Activated T-cell treated with anti-CD3 and anti-CD28 coated beads for 24 hours (primary cell): ENCODE measurements at regions not wholly inside any gene's neighbourhood (a gene's known extent, or its start where the extent isn't known, plus 50 kb on each side); places are given as distances from the start of the nearest gene placed in this dataset.
"Not testable (repeated sequence)": the region's sequence is repeated elsewhere in the genome, so short reads cannot be mapped to it uniquely, and the experiment has no call there.

Experiments
- DNase-seq: peaks from one replicate; pipeline ENCODE4 v3.0.0-alpha.2; 2020; ENCODE audit warnings: low read depth

DNA sequence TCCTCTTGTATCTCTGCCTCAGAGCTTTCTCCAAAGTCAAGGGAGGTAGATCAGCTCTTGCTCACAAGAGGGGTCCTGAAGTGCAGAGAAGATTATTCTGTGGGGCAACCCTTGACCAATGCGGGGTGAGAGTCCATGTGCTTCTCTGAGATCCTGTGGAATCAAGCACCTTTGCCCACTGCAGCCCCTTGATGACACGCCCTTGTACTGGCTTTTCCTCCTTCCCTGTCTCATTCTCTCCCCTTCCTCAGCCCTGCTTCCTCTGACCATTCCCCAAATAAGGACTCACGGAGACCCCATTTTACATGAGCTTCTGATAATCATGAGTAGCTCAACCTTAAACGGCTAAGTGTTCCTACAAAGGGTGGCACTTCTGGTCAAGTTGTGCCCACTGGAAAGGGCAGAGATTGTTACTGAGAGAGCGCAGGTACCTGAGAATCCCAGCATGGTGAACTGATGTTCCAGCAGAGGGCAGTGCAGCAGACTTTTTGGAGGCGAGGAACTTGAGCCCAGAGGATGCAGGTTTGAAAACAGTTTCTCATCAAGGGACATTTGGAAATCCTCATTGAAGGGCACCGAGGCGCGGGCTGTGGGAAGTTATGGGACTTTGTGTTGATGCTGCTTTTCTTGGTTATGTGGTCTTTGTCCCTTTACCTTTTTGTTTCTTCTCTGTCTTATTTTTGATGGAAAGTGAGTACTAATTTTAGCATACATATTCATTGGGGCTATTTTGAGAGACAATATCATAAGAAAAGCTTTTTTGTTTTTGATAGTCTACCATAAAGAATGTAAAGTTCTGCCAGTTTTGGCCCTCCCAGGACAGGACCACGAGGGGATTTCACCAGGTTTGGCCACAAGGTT lies 201.3 kb downstream of the RBM46 start:
- DNase-seq: peak; percentile 13

DNA sequence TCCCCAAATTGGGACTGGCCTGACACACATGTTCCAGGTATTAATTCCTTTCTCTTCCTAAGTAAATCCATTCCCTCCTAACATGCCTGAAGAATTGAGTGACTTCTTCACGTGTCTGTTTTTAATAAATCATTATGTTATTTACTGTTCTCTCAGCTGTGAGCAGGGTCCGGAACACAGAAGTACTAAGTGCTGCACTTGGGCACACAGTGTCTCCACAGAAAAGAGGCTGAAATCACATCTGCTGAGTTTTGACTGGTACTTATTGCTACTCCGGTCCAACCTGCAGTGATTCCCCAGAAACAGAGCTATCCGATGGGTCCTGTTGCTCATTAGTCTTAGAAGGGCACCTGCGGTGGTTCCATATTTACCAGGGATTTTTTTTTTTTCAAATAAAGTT lies 202.6 kb downstream of the RBM46 start:
- DNase-seq: no peak

DNA sequence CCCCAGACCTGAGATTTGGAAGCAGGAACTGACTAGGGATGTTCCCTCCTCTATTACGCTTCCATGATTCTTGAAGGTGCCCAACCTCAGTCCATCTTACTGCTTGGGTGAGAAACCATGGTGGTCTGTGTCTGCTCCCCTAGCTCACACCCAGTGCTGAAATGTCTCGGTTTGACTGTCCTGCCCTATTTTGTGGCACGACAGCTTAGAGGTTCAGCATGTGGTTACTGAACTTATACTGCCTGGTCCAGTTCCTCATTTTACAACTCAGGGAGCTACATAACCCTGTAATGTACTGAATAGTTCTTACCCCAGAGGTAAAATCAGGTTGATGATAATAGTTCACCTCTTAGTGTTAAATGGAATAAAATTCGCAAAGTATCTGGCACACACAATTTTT lies 203.1 kb downstream of the RBM46 start:
- DNase-seq: no peak

DNA sequence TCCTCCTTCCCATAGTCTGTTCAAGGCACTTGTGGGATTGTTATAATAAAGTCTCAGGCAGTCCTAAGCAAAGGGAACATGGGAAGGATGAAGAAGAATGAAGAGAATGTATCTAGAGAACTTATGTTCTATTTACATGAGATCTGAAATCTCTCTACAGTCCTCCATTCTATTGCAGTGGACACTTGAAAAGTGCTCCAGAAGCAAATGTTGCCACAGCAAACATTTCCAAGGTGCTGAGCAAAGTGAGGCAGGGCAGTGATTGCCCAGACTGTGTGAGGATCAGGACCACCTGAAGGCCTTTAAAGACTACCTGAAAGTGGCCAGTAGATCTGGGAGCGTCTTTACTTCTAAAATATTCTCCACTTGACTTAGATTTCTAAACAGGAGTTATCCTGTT lies 203.5 kb downstream of the RBM46 start:
- DNase-seq: no peak

DNA sequence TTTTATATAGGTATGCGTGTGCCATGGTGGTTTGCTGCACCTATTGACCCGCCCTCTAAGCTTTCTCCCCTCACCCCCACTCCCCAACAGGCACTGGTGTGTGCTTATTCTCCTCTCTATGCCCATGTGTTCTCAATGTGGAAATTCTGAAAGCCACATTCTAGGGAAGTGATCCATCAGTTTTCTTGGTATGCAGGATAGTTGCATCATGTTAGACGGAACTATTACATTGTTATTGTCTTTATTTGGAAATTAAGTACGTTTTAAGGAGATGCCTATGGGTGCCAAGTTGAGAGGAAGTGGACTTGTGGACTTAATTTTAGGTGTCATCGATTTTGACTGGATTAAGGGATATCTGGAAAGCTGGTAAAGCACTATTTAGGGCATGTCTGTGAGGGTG lies 204.6 kb downstream of the RBM46 start:
- DNase-seq: no peak

DNA sequence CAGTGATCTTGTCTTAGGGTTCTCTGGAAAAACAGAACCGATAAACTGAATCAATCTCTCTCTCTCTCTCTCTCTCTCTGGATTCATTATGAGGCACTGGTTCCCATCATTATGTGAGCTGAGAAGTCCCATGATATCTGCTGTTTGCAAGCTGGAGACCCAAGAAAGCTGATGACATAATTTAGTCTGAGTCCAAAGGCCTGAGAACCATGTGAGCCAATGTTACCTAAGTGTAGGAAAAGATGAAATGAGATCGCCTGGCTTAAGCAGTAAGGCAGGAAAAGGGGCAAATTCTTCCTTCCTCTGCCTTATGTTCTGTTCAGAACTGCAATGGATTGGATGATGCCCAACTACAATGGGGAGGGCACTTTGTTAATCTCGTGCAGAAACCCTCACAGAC lies 207.4 kb downstream of the RBM46 start:
- DNase-seq: no peak

DNA sequence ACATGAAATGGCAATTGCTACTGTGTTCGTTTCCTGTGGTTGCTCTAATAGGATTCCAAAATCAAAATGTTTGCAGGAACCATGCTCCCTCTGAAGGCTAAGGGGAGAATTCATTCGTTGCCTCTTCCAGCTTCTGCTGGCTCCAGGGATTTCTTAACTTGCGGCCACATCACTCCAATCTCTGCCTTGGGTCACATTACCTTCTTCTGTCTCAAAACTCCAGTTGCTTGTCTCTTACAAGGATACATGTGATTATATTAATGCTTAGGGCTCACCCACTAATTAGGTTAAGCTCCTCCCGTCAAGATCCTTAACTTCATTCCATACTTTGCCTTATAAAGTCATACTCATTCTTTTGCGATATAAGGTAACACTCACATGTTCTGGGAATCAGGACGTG lies 208.4 kb downstream of the RBM46 start:
- no peak for DNase-seq

DNA sequence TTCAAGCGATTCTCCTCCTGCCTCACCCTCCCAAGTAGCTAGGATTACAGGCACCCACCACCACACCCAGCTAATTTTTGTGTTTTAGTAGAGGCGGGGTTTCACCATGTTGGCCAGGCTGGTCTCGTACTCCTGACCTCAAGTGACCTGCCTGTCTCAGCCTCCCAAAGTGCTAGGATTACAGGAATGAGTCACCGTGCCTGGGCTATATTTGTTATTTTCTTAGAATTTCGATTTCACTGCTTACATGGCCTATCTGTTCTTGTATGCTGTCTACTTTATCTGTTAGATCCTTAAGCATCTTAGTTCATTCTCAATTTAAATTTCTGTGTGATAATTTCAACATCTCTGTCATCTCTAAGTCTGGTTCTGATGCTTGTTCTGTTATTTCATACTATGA lies 210.6 kb upstream of the NPY2R start:
- DNase-seq: not testable (repeated sequence)

DNA sequence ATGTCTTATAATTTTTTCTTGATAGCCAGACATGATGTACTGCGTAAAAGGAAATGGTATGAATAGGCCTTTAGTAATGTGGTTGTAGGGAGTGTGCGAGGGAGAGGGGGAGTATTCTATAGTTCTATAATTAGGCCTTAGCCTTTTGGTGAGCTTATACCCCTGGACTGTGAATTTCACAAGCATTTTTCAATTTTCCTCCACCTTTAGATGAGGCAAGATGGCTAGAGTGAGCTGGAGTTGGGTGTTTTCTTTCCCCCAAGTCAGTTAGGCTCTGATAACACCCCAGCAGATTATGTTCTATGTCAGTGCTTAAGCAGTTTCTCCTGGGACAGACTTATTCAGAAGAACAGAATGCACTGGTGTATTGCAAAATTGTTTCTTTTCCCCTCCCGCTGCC lies 210.2 kb upstream of the NPY2R start:
- no peak for DNase-seq

DNA sequence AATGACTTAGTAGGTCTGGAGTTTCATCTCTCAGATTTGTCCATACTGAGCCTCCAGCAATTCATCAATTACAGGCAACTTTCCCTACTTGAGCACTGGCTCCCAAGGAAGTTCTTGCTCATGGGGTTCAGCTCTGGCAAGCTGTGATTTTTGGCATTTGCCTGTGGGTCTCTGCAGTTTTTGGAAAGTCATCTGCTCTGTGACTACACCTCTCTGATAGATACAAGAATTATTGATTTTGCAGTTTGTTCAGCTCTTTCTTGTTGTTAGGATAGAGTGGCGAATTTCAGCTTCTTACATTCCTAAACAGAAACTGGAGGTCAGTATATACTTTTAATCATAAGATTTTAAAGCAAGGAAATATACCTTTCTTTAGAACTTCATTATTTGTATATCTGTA lies 209.7 kb upstream of the NPY2R start:
- DNase-seq: no peak

DNA sequence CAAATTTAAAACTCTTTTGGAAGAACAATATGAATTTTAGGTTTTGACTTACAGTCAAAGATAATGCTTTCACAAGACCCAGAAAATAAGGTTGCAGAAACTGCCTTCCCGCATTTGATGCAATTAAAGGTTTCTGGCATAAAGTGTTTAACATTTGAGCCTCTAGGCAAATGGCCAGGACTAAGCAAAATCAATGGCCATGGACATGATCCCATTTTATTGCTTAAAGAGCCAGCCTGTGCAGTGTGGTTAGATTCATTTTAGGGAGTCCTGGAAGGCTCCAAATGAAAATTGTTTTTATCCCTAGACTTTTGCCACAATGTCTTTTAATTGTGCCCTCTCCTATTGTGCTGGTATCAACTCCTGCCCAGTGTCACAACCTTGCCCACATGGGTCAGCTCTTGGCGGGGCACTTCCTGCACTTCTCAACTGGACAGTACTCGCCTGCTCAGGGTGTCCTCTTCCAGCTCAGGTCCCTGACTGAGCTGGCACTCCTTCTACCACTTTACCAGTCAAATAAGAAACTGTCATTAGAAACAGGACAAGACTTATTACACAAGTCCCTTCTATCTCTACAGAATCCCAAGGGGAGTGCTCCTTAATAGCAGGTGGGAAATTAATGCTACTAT lies 208.4 kb upstream of the NPY2R start:
- DNase-seq: no peak

DNA sequence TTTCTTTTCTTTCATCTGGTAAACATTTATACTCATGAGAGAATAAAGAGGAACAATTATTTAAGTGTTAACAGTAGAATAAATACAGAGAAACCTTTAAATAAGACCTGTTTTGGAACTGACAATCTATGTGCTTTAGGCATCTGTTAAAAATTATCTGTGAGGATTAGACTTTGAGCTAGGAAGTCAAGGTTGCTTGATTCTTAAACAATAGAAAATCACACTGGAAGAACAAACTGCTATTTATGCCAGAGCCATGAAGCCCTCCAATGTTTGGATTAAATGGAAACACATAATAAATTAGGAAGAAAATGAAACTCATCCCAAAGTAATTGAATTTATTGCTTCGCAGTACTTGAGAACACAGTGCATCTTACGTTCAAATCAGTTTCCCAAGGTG lies 207.2 kb upstream of the NPY2R start:
- no peak for DNase-seq

DNA sequence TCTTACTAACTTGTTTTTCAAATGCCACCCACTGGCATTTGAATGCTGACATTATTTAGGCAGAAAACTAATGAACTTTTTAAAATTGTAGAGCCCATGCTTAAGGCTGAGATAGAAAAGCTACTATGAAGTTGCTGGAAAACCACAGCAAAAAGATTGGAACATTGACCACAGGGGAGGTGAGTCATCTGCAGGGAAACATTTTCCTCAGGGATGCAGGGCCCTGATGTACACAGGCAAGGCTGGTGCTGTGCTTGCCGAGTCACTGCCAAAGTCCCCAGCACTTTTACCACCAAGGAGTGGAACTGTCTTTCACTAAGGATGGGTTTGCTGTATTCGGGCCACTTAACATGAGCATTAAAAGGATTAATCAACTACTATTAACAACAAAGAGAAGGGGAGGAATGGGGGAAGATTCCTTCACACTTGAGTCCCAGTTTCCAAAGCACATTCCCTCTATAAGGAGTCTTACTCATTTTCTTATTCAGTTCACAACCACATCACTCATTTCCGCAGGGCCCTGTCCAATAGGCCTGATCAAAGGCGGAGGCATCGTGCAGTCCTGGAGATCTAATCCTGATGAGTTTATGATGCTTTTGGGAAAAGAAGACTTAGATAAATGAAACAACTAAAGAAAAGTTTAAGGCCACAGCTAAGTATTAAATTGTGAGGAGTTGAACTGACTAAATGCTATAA lies 202.9 kb upstream of the NPY2R start:
- DNase-seq: no peak

DNA sequence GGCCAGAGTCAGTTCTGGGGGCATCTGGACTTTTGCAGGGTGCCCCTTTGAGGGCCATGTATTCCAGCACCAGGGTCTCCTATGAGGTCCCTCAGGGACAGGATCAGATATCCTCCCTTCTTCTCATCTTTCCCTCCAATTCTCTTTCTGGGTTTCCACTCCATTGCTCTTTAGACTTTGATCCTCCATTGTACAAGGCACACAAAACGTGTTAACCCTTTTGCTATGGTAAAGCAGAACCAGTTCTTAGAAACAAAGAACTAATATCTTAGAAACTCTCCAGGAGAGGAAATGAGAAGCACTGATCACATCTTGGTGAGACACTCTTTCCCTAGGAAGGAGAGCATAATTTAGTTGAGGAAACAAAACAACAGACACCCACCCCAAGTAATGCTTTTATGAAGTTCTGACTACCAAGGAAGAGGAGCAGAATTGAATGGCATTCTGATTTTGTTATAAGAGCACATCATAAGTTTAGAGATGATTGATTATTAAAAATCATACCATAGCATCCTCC lies 200.7 kb upstream of the NPY2R start:
- DNase-seq: no peak

DNA sequence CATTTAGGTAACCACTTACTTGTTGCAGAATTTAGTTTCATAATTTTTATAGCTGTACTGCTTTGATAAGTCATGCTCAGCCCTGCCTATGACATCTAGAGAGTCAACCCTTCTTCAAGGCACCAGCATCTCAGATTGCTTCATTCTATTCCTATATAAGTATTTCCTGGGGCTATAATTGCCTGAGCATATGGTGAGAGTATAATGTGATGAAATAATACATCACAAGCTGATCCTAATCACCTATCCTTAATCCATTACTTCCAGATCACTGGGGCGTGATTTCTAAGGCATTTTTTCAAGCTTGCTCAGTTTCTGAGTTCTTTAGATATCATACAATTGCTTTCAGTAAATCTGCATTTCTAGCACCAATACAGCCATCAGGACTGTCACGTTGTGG lies 200.0 kb upstream of the NPY2R start:
- DNase-seq: no peak

DNA sequence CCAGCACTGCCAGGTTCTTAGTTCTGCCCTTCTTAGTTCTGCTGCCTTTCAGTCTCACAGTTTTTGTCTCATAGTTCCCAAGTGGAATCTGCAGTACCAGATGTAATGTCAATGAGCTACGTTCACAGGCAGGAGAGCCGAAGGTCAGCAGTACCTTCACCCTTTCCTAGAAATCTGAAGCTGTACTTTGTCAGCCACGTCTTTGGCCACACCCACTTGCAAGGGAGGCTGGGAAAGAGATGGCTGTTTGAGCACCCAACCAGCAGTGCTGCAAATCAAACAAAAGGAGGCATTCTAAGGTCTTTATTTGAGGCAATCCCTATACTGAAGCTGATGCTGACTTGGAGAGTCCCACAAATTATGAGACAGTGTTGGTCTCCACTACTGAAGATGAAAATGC lies 199.1 kb upstream of the NPY2R start:
- DNase-seq: no peak

DNA sequence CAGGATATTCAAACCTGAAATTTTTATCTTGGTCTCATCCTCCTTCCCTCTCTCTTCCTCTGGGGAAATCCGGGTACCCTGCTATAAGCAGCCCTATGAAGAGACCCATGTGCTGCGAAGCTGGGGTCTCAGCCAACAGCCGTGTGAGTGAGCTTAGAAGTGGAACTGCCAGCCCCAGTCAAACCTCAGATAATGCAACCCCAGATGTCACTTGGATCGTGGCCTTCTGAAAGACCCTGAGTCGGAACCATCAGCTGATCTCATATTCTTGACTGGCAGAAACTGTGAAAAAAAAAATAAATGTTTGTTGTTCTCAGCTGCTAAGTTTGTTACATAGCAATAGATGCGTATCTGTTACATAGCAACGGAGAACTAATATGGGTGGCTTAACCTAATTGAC lies 198.1 kb upstream of the NPY2R start:
- DNase-seq: no peak

DNA sequence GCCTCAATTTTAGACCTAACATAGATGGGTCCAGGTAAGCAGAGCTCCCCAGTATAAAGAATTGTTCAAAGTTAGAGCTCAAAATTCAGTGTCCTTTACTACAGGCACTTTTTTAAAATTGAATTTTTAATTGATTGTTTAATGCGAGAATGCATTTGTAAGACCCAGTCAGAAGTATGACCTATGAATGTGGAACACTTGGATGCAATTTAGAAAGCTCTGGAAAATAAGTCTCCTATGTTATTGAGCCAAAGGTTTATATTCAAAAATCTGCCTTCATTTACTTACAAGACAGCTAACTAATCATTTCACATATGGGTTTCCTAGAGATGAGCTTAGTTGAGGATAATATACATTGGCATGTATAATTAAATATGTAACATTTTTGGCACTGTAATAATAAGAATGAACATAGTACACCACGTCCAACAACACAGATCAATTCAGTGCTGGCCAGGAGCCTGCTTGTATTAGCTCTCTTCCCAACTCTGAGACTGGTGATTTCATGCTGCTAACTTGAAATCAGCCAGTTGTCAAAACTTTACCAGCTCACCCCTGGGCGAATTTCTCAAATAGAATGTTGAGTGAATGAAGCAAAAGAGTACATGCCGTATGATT lies 197.2 kb upstream of the NPY2R start:
- DNase-seq: no peak

DNA sequence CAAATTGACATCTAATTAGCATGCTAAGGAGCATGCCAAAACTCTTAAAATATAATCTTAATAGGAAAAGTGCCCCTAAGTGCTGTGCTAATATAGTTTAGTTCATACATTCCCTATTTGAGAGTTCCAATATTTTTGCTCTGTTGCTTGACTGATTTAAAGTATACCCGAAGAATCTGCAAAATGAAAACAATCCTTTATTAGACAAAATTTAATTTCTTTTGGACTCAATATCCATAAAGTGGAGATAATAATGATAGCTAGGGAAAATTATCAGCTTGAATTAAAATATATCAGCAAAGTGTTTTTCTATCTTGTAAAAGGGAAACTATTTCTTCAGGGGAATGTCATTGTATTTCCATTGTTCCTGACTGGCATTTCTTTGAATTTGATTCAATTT lies 196.0 kb upstream of the NPY2R start:
- no peak for DNase-seq

DNA sequence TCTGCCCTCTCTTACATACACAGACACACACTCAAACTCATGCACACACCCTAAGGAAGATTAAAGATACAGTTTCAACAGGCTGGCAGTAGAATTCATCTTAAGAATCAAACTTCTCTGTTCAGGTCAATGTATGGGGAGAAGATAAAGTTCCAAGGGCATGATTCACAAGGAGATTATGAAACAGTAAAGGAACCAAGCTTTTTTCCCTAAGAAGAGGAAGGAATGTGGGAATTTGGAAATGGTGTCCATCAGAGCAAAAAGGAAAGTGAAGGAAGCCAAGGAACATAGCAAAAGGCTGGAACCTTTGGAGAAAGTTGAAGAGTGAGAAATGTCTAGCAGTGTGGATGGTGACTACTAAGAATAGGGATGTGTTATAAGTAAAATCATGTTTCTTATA lies 191.0 kb upstream of the NPY2R start:
- no peak for DNase-seq

DNA sequence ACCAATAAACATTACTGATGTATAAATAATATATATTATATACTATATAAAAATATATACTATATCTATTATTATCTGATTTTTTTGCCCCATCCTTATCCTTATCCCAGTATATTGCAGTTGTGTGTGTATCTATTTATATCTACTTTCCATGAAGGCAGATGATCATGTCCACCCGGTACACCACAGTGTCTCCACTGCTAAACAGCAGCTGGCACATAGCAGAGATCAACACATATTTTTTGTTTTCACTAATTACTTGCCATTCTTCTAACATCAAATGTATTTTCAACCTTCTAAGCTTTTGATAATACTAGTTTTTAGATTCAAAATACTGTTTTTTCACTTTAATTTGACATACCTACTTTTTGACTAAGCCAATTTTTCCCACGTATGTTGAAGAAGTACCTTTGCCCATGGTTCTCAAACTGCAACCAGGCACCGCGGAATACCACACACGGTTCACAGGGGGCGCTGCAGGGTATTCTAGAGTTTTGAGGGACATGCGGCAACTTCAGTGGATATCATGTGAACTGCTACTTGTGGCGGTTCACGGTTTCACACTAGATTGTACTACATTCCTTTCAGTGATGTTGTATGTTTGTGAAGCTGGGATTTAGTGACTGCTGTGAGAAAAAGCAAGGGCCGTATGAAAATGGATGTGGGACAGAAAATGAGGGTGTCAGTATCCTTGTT lies 182.5 kb upstream of the NPY2R start:
- no peak for DNase-seq

DNA sequence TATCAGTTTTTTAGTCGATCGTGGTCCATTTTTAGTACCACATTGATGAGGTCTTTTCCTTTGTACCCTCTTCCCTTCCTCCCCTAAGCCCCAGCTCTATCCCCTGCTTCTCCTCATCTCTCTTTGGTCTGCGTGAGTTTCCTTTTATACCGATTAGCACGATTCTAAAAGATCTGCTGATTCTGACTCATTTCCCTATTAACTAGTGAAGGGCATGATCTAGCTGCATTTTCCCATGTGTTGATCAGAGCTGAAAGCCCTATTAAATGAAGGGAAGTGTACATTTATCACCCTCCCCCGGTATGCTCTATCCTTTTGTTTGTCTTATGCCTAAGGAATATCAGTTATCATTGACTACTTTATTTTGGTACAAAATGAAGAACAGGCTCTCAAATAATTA lies 181.7 kb upstream of the NPY2R start:
- DNase-seq: no peak
